ENCODE measurements at regions not wholly inside any gene's neighbourhood (a gene's known extent, or its start where the extent isn't known, plus 50 kb on each side); places are given as distances from the start of the nearest gene placed in this dataset.

DNA sequence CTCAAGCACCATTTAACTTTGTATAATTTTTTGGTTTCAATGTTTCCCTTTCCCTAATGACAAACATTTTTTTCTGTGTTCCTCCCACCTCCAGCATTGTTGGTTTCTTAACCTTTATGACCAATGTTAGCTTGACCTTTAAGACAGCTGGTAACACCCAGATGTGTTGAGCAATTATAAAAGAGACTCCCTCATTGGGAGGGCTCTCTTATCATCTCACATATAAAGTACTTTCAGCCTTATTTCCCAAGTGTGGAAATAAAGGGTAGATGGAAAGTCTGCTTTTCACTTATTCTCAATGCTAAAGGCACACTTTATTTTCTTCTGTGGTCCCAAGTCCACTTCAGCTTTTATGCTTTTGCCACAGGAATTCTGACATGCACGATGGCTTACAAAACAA is 1420.4 kb downstream of the RAPGEF2 start:
- intact Hi-C loops (cut with micrococcal nuclease; ENCODE audit: unreplicated experiment) = no loop called here
- Histone ChIP-seq H3K4me2 (ENCODE audit: low read depth, low read length) (no peak overlapping the region), H3K9ac (ENCODE audit: insufficient read depth, low read depth, low read length) (no peak overlapping the region), H3K27me3 (ENCODE audit: control insufficient read depth in 1 of 2, insufficient read depth in 2 of 2, low read length in 2 of 2) (no peaks in the 10 kb centered on the region), H2AFZ (ENCODE audit: low read length) (no peak overlapping the region), H3K4me1 (ENCODE audit: insufficient read depth, low read length) (no peaks in the 10 kb centered on the region), H3K79me2 (ENCODE audit: insufficient read depth, low read length) (no peaks in the 10 kb centered on the region), H3K9me3 (ENCODE audit: low read length) (no peaks in the 10 kb centered on the region), H3K4me3 (replicated peaks in 1 of 3; ENCODE audit: insufficient read depth in 1 of 3, low read depth in 2 of 3, low read length in 3 of 3) (no peak overlapping the region), H3K27ac (ENCODE audit: extremely low read length, insufficient read depth, low read length) (no peak overlapping the region), H3K36me3 (replicated peaks in 1 of 2; ENCODE audit: control insufficient read depth in 1 of 2, insufficient read depth in 2 of 2, low read length in 2 of 2) (no peaks in the 10 kb centered on the region), H4K20me1 (ENCODE audit: insufficient read depth, low read length) (no peaks in the 10 kb centered on the region)
- no peak for DNase-seq (ENCODE audit: low spot score)
- 5% methylated on average over 1 of the region's 1 CpG for WGBS (ENCODE audit: low lambda C conversion rate)
- in situ Hi-C loops (cut with HindIII; ENCODE audit: extremely low pct_ligation_motif_present, low pct_unique_long_range_greater_than_20kb) = no loop called here
- CTCF ChIA-PET (ENCODE audit: low intra/inter-chr PET ratio, low total read pairs) = no interaction called here
- ATAC-seq = no peak
- POLR2A ChIA-PET = no interaction called here
- TF ChIP-seq, protein P1, sequence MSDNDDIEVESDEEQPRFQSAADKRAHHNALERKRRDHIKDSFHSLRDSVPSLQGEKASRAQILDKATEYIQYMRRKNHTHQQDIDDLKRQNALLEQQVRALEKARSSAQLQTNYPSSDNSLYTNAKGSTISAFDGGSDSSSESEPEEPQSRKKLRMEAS (IDR thresholded peaks at IDR 0.05) = no peak
- TF ChIP-seq, protein P2, sequence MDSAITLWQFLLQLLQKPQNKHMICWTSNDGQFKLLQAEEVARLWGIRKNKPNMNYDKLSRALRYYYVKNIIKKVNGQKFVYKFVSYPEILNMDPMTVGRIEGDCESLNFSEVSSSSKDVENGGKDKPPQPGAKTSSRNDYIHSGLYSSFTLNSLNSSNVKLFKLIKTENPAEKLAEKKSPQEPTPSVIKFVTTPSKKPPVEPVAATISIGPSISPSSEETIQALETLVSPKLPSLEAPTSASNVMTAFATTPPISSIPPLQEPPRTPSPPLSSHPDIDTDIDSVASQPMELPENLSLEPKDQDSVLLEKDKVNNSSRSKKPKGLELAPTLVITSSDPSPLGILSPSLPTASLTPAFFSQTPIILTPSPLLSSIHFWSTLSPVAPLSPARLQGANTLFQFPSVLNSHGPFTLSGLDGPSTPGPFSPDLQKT (CRISPR knock-in tag; IDR thresholded peaks at IDR 0.05; ENCODE audit: borderline replicate concordance) = no peak
- no peak for TF ChIP-seq ZSCAN31 (CRISPR knock-in tag; IDR thresholded peaks at IDR 0.05; ENCODE audit: low read depth)
- TF ChIP-seq JARID2 (CRISPR knock-in tag; IDR thresholded peaks at IDR 0.05; ENCODE audit: insufficient replicate concordance) = no peak
- no peak for TF ChIP-seq SRSF9 (IDR thresholded peaks at IDR 0.05; ENCODE audit: borderline replicate concordance, insufficient read depth, low read depth, low read length, poor library complexity, severe bottlenecking)
- no peak for FAIRE-seq
- BruUV-seq (replicated peaks) = no TSS peak

DNA sequence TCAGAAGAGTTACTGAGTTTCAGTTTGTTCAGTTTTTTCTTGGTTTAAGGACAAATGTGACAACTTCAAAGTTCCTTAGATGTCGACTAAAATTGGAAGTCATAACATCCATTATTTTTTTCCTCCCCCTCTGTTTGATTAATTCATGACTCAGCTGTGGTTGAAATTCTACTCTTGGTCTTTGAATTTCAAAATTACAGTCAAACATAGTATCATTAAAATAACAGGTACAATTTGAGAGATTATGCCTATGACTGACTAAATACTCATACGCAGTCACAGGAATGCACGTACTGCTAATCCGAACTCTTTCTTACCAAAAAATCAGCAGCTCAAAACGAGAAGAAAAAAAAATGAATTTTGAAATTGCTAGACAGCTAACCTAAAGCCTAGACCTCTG is 1434.8 kb downstream of the RAPGEF2 start:
- intact Hi-C loops (cut with micrococcal nuclease; ENCODE audit: unreplicated experiment) (no loop called here), in situ Hi-C loops (cut with HindIII; ENCODE audit: extremely low pct_ligation_motif_present, low pct_unique_long_range_greater_than_20kb) (no loop called here)
- no TSS peak for BruUV-seq (replicated peaks)
- WGBS (ENCODE audit: low lambda C conversion rate) = 17% methylated on average over 5 of the region's 5 CpGs
- no peaks in the 10 kb centered on the region for H3K79me2 ChIP-seq (ENCODE audit: insufficient read depth, low read length)
- H3K9me3 ChIP-seq (ENCODE audit: low read length) = no peaks in the 10 kb centered on the region
- DNase-seq (ENCODE audit: low spot score) (no peak), ATAC-seq (no peak), FAIRE-seq (no peak)
- ChIA-PET POLR2A (no interaction called here), CTCF (ENCODE audit: low intra/inter-chr PET ratio, low total read pairs) (no interaction called here)
- no peaks in the 10 kb centered on the region for H3K4me1 ChIP-seq (ENCODE audit: insufficient read depth, low read length)
- H3K36me3 ChIP-seq (replicated peaks in 1 of 2; ENCODE audit: control insufficient read depth in 1 of 2, insufficient read depth in 2 of 2, low read length in 2 of 2) = no peaks in the 10 kb centered on the region
- no peaks in the 10 kb centered on the region for H3K27me3 ChIP-seq (ENCODE audit: control insufficient read depth in 1 of 2, insufficient read depth in 2 of 2, low read length in 2 of 2)
- H3K9ac ChIP-seq (ENCODE audit: insufficient read depth, low read depth, low read length) = no peak overlapping the region
- H2AFZ ChIP-seq (ENCODE audit: low read length) = no peak overlapping the region
- H3K4me2 ChIP-seq (ENCODE audit: low read depth, low read length) = no peak overlapping the region
- no peak overlapping the region for H3K27ac ChIP-seq (ENCODE audit: extremely low read length, insufficient read depth, low read length)
- H4K20me1 ChIP-seq (ENCODE audit: insufficient read depth, low read length) = no peaks in the 10 kb centered on the region
- no peak overlapping the region for H3K4me3 ChIP-seq (replicated peaks in 1 of 3; ENCODE audit: insufficient read depth in 1 of 3, low read depth in 2 of 3, low read length in 3 of 3)
- TF ChIP-seq, protein P3, sequence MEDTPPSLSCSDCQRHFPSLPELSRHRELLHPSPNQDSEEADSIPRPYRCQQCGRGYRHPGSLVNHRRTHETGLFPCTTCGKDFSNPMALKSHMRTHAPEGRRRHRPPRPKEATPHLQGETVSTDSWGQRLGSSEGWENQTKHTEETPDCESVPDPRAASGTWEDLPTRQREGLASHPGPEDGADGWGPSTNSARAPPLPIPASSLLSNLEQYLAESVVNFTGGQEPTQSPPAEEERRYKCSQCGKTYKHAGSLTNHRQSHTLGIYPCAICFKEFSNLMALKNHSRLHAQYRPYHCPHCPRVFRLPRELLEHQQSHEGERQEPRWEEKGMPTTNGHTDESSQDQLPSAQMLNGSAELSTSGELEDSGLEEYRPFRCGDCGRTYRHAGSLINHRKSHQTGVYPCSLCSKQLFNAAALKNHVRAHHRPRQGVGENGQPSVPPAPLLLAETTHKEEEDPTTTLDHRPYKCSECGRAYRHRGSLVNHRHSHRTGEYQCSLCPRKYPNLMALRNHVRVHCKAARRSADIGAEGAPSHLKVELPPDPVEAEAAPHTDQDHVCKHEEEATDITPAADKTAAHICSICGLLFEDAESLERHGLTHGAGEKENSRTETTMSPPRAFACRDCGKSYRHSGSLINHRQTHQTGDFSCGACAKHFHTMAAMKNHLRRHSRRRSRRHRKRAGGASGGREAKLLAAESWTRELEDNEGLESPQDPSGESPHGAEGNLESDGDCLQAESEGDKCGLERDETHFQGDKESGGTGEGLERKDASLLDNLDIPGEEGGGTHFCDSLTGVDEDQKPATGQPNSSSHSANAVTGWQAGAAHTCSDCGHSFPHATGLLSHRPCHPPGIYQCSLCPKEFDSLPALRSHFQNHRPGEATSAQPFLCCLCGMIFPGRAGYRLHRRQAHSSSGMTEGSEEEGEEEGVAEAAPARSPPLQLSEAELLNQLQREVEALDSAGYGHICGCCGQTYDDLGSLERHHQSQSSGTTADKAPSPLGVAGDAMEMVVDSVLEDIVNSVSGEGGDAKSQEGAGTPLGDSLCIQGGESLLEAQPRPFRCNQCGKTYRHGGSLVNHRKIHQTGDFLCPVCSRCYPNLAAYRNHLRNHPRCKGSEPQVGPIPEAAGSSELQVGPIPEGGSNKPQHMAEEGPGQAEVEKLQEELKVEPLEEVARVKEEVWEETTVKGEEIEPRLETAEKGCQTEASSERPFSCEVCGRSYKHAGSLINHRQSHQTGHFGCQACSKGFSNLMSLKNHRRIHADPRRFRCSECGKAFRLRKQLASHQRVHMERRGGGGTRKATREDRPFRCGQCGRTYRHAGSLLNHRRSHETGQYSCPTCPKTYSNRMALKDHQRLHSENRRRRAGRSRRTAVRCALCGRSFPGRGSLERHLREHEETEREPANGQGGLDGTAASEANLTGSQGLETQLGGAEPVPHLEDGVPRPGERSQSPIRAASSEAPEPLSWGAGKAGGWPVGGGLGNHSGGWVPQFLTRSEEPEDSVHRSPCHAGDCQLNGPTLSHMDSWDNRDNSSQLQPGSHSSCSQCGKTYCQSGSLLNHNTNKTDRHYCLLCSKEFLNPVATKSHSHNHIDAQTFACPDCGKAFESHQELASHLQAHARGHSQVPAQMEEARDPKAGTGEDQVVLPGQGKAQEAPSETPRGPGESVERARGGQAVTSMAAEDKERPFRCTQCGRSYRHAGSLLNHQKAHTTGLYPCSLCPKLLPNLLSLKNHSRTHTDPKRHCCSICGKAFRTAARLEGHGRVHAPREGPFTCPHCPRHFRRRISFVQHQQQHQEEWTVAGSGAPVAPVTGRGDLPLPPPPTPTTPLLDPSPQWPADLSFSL (CRISPR knock-in tag; IDR thresholded peaks at IDR 0.05) = no peak
- TF ChIP-seq, protein P4, sequence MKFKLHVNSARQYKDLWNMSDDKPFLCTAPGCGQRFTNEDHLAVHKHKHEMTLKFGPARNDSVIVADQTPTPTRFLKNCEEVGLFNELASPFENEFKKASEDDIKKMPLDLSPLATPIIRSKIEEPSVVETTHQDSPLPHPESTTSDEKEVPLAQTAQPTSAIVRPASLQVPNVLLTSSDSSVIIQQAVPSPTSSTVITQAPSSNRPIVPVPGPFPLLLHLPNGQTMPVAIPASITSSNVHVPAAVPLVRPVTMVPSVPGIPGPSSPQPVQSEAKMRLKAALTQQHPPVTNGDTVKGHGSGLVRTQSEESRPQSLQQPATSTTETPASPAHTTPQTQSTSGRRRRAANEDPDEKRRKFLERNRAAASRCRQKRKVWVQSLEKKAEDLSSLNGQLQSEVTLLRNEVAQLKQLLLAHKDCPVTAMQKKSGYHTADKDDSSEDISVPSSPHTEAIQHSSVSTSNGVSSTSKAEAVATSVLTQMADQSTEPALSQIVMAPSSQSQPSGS (CRISPR knock-in tag; IDR thresholded peaks at IDR 0.05) = no peak
- no peak for TF ChIP-seq SKI (IDR thresholded peaks at IDR 0.05; ENCODE audit: partially characterized antibody)
